Kidney epithelial cell (primary cell): ENCODE measurements at regions not wholly inside any gene's neighbourhood (a gene's known extent, or its start where the extent isn't known, plus 50 kb on each side); places are given as distances from the start of the nearest gene placed in this dataset.

Source experiments
- DNase-seq: peaks from one replicate; pipeline ENCODE4 v3.0.0-alpha.2; 2010; ENCODE audit warnings: low read depth
- H3K27me3 ChIP-seq: 2 replicates; pipeline ENCODE4 v1.6.0; 2011; ENCODE audit warnings: low read length; ENCODE audit not compliant: control insufficient read depth, insufficient read depth
- H3K36me3 ChIP-seq: 2 replicates; pipeline ENCODE4 v1.5.1; 2011; ENCODE audit warnings: low read length; ENCODE audit not compliant: control insufficient read depth, insufficient read depth
- H3K4me3 ChIP-seq: 2 replicates; pipeline ENCODE4 v1.5.1; 2011; ENCODE audit warnings: low read depth, mild to moderate bottlenecking, control low read depth, low read length
- CTCF ChIP-seq: IDR thresholded peaks from 2 replicates; pipeline ENCODE4 v1.5.1; 2011; ENCODE audit warnings: mild to moderate bottlenecking, moderate library complexity, low read length, control low read depth, inconsistent platforms; ENCODE audit not compliant: insufficient read depth, poor library complexity, severe bottlenecking

- H3K27me3 ChIP-seq: peaks cover 2% of the 10 kb centered on the region
- DNase-seq: no peak
- TF ChIP-seq CTCF: no peak
Observed at GRCh38 chr5:91742550-91742949, 359.4 kb upstream of the ARRDC3 start.

GRCh38 chr5:91741764-91742505 is 358.8 kb upstream of the ARRDC3 start:
- no peak for TF ChIP-seq CTCF
- no peak for DNase-seq
- no peaks in the 10 kb centered on the region for H3K36me3 ChIP-seq
- H3K27me3 ChIP-seq: peaks cover 2% of the 10 kb centered on the region
- no peak overlapping the region for H3K4me3 ChIP-seq

More at GRCh38 chr5:91742550-91742949, 359.4 kb upstream of the ARRDC3 start:
- H3K4me3 ChIP-seq: no peak overlapping the region
- no peaks in the 10 kb centered on the region for H3K36me3 ChIP-seq

- TF ChIP-seq CTCF: no peak
Observed at GRCh38 chr5:91730026-91730425, 346.9 kb upstream of the ARRDC3 start.

GRCh38 chr5:91727463-91727862 is 344.3 kb upstream of the ARRDC3 start:
- no peaks in the 10 kb centered on the region for H3K36me3 ChIP-seq
- H3K4me3 ChIP-seq: no peak overlapping the region
- H3K27me3 ChIP-seq: no peaks in the 10 kb centered on the region
- no peak for DNase-seq
- TF ChIP-seq CTCF: no peak

More at GRCh38 chr5:91730026-91730425, 346.9 kb upstream of the ARRDC3 start:
- no peaks in the 10 kb centered on the region for H3K36me3 ChIP-seq
- DNase-seq: no peak
- H3K4me3 ChIP-seq: no peak overlapping the region
- H3K27me3 ChIP-seq: no peaks in the 10 kb centered on the region

GRCh38 chr5:91722736-91723467 is 339.8 kb upstream of the ARRDC3 start:
- DNase-seq: no peak

More at GRCh38 chr5:91722736-91723467, 339.8 kb upstream of the ARRDC3 start:
- TF ChIP-seq CTCF: no peak
- Histone ChIP-seq H3K4me3 (no peak overlapping the region), H3K27me3 (no peaks in the 10 kb centered on the region), H3K36me3 (no peaks in the 10 kb centered on the region)
